HG03442 (cell line): ENCODE measurements at regions not wholly inside any gene's neighbourhood (a gene's known extent, or its start where the extent isn't known, plus 50 kb on each side); places are given as distances from the start of the nearest gene placed in this dataset.
"Not testable (repeated sequence)": the region's sequence is repeated elsewhere in the genome, so short reads cannot be mapped to it uniquely, and the experiment has no call there.

Source experiments
- ATAC-seq: cut with Tn5 transposase; IDR thresholded peaks from one replicate; pipeline ENCODE4 v1.9.1; 2021; ENCODE audit warnings: mild to moderate bottlenecking, moderate library complexity; ENCODE audit not compliant: unreplicated experiment

DNA sequence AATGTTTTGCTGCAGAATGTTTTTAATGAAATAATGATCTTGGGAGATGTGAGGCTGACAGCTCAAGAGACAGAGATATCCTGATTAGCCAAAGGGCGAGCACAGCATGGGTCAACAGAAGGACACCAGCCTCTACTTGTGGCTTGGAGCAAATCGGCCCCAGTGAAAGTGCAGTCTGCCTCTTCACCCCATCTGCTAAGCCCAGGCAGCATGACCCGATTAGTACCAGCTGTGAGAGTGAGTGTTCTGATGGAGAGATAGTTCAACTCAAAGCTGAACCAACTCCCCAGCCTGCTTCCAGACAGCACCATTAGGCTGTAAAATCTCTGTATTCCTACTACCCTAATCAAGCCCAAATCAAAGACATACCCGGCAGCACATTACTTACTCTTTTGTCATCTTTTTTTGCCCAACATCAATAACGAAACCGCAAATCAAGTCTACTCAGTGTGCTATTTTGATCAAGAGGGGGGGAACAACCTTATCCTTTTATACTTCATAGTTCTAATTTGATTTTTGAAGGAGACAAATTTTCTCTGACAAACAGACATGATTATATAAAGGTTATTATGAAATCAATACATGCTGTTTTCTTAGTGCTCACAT, 514.1 kb upstream of the NRSN1 start:
- ATAC-seq = no peak

DNA sequence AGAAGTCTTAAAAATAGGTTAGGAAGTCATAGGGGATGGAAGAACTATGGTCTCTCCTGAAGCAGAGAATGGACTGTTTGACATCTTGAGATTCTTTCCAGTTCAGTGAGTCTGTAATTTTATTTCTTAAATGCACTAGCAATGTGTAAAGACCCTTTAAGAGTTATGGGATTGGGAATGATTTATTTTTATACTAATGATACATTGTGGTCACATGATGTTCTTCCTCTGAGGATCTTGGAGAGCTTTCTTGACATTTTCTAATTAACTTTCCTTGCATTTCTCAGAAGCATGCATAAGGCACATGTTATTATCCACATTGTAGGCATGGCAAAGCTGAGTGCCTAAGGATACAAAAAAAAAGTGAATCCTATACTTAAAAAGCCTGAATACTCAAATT, 507.6 kb upstream of the NRSN1 start:
- no peak for ATAC-seq

DNA sequence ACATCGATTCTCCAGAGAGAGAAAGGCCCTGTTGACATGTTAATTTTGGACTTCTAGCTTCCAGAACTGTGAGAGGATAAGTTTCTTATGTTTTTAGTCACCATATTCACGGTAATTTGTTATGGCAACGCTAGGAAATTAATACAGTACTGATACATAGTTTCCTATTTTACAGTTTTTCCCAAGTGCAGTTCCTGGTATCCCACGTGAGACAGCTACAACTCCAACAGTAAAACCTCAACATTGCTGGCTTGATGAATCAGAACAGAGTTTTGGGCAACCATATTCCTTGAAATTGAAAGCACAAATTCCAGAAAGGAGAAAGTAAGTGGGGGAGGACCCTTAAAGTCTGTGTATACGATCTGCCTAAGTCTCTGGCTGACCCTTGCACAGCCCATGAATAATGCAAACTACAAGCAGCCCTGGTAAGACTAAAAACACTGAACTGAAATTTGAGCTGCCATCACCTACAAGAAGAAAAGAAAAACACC, 505.1 kb upstream of the NRSN1 start:
- no peak for ATAC-seq

DNA sequence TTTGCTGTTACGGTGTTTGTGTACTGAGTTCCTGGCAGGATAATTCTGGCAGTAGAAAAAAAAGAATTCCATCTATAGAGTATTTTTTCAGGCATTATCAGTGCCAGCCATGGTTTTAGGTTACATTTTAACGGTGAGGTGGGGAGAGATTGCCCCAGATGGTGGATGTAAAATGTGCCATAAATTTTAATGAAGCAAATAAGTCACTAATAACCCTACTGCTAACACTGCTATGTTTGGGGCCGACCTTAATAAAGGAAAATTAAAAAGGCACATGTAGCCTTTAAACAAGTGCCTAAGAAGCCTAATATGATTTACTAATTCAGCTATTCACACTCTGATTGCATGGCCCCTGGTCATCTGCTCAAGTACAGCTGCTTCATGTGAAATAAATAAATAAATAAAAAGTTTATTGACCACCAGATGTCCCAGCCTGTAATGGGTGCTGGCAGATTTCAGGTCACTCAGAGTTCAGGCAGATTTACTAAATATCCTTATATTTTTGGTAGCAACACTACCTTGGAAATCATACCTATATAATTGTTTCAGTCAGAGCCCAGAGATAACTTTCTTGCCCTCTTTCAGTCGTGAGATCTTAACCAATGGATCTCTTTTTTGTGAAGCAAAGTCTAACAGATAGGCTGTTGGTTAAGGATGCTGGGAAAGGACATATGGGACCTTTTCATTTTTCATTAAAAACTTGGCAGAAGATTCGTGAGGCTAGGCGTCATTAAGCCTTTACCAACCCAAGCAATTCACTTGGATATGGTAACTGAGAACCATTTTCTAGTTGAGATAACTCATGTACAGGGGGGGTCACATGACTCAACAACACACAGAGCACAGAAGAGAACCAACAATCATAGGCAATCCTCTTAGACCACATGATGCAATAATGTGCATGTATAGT, 495.0 kb upstream of the NRSN1 start:
- ATAC-seq = no peak

DNA sequence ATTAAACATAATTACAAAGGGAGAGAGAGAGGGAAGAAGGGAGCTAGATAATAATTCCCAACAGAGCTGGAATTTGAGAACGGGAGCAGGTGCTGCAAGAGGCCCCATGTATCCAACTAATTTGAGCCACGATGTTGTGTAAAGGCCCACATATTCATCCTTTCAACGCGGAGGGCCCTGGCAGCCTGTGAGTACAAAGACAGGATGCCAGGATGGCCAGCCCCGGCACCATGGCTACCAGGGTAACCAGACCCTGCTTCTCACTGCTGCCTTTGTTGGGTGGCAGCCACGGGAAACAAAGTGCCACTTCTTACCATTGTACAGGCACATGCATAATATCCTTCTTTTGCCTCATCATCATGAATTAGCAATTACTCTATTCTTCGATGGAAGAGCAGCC, 492.0 kb upstream of the NRSN1 start:
- no peak for ATAC-seq

- ATAC-seq = no peak
Measured at GRCh38 chr6:23635150-23635549, 490.9 kb upstream of the NRSN1 start.

- no peak for ATAC-seq
Measured at GRCh38 chr6:23637296-23637695, 488.7 kb upstream of the NRSN1 start.

- ATAC-seq = no peak
Measured at GRCh38 chr6:23642849-23643248, 483.2 kb upstream of the NRSN1 start.

GRCh38 chr6:23647045-23647444, 479.0 kb upstream of the NRSN1 start:
- no peak for ATAC-seq

DNA sequence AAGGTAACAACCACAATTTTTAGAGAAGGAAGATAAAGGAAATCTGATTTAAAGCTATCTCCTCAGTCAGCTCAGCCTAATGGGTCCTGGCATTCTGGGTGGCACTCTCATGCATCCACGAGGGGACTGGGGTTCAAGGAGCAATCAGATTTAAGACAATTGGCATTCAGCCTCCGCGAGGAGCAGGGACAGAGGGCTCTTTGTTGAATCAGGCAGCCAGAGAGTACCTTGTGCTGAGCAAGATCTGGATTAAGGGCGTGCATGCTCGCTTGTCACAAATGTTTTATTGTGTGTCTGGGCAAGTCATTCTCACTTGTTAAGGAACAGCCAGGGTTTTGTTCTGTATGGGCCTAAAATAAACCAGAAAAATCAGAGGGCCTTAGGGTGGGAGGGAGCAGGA, 475.3 kb upstream of the NRSN1 start:
- no peak for ATAC-seq

- ATAC-seq = no peak
Measured at GRCh38 chr6:23654745-23655144, 471.3 kb upstream of the NRSN1 start.

GRCh38 chr6:23655525-23655924, 470.5 kb upstream of the NRSN1 start:
- ATAC-seq = no peak

- ATAC-seq = no peak
Measured at GRCh38 chr6:23656255-23657194, 469.5 kb upstream of the NRSN1 start.

DNA sequence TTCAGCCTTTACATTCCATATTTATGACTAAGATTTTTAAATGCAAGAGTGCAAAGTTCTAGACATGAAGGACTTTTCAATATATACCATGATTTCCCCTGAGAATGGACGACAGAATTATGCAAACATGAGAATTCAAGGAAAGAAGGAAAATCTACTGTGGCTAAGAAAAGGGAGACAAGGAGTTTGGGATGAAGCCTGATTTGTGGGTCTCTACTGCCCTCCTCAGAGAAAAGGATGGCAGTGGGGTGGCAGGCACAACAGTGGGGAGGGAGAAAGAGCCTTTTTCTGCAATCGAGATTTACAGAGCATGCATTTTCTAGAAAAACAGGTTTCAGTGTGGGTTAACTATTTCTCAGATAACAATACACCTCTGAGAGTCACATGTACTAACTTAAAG, 466.9 kb upstream of the NRSN1 start:
- no peak for ATAC-seq

- ATAC-seq = no peak
Measured at GRCh38 chr6:23661549-23661948, 464.5 kb upstream of the NRSN1 start.

- ATAC-seq = no peak
Measured at GRCh38 chr6:23663096-23663495, 462.9 kb upstream of the NRSN1 start.

GRCh38 chr6:23663652-23664051, 462.4 kb upstream of the NRSN1 start:
- no peak for ATAC-seq

- not testable (repeated sequence) for ATAC-seq
Measured at GRCh38 chr6:23665911-23666310, 460.1 kb upstream of the NRSN1 start.

DNA sequence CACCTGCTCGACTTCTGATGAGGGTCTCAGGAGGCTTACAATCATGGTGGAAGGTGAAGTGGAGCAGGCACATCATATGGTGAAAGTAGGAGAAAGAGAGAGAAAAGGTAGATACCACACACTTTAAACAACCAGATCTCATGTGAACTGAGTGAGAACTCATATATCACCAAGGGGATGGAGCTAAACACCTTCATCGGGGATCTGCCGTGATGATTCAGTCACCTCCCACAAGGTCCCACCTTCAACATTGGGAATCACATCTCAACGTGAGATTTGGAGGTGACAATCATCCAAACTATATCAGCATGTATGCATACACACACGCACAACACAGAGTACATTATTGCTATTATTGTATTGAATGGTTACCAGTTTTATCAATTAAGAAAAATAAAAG, 453.3 kb upstream of the NRSN1 start:
- no peak for ATAC-seq

- no peak for ATAC-seq
Measured at GRCh38 chr6:23678626-23679025, 447.4 kb upstream of the NRSN1 start.

DNA sequence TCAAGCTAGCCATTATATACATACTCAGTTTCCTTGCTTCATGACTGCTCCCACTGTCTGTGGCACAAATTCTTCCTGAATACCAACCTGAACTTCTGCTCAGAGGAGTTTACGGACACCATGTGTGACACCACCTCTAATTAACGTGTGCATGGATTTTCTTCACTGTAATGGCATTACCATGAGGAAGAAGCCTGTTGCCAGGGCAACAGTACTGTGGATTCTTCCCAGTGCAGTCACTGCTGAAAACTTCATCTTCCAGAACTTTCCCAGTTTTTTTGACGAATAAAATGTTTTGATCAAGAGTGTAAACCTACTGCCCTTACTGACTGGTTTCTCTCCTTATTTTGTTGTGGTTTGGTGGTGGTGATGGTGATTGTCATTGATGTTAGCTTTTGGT, 444.3 kb upstream of the NRSN1 start:
- no peak for ATAC-seq
